ENCODE measurements at regions not wholly inside any gene's neighbourhood (a gene's known extent, or its start where the extent isn't known, plus 50 kb on each side); places are given as distances from the start of the nearest gene placed in this dataset.

GRCh38 chr7:20964281-20964918, 177.7 kb upstream of the SP8 start:
- intact Hi-C loops (cut with DNase I), result no loop called here
- Histone ChIP-seq H3K4me3 (no peak overlapping the region), H3K4me1 (no peaks in the 10 kb centered on the region), H3K9me3 (no peaks in the 10 kb centered on the region), H3K36me3 (no peaks in the 10 kb centered on the region), H3K27me3 (no peaks in the 10 kb centered on the region), H3K27ac (no peak overlapping the region)
- DNase-seq (ENCODE audit: extremely low spot score in 2 of 2), result no peak
- no peak for TF ChIP-seq POLR2A (IDR thresholded peaks at IDR 0.05)
- TF ChIP-seq, protein P1, sequence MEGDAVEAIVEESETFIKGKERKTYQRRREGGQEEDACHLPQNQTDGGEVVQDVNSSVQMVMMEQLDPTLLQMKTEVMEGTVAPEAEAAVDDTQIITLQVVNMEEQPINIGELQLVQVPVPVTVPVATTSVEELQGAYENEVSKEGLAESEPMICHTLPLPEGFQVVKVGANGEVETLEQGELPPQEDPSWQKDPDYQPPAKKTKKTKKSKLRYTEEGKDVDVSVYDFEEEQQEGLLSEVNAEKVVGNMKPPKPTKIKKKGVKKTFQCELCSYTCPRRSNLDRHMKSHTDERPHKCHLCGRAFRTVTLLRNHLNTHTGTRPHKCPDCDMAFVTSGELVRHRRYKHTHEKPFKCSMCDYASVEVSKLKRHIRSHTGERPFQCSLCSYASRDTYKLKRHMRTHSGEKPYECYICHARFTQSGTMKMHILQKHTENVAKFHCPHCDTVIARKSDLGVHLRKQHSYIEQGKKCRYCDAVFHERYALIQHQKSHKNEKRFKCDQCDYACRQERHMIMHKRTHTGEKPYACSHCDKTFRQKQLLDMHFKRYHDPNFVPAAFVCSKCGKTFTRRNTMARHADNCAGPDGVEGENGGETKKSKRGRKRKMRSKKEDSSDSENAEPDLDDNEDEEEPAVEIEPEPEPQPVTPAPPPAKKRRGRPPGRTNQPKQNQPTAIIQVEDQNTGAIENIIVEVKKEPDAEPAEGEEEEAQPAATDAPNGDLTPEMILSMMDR (IDR thresholded peaks at IDR 0.05), result no peak

GRCh38 chr7:20971219-20971618, 184.5 kb upstream of the SP8 start:
- H3K4me1 ChIP-seq, result no peaks in the 10 kb centered on the region
- no peaks in the 10 kb centered on the region for H3K36me3 ChIP-seq
- H3K4me3 ChIP-seq, result no peak overlapping the region
- DNase-seq (ENCODE audit: extremely low spot score in 2 of 2), result no peak
- H3K27ac ChIP-seq, result no peak overlapping the region
- no peaks in the 10 kb centered on the region for H3K9me3 ChIP-seq
- intact Hi-C loops (cut with DNase I), result no loop called here
- TF ChIP-seq, protein P1 (IDR thresholded peaks at IDR 0.05), result no peak
- TF ChIP-seq POLR2AphosphoS5 (IDR thresholded peaks at IDR 0.05; ENCODE audit: insufficient read depth in 1 of 2, low read depth in 1 of 2) (no peak), POLR2A (IDR thresholded peaks at IDR 0.05) (no peak)
- H3K27me3 ChIP-seq, result no peaks in the 10 kb centered on the region

DNA sequence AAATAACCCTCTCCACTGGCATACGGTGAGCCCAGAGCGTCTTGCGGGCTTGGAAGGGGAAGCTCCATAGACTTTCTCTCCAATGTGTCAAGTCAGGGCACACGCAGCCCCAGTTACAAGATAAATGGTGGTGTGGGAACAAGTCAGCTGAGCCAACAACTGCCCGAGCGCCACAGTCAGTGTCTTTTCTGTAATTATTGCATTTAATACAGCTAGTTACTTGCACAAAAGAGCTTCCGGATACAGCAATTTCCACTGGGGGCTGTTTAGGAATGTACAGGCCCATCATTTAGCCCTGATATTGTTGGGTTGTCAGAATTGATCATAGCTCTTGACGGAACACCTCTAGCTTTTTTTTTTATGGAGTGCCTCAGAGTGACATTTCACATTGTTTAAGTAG, 193.5 kb upstream of the SP8 start:
- DNase-seq (ENCODE audit: extremely low spot score in 2 of 2), result no peak
- Histone ChIP-seq H3K4me1 (no peaks in the 10 kb centered on the region), H3K36me3 (no peaks in the 10 kb centered on the region), H3K27ac (no peak overlapping the region), H3K4me3 (no peak overlapping the region), H3K9me3 (no peaks in the 10 kb centered on the region), H3K27me3 (no peaks in the 10 kb centered on the region)
- intact Hi-C loops (cut with DNase I), result no loop called here
- TF ChIP-seq POLR2AphosphoS5 (IDR thresholded peaks at IDR 0.05; ENCODE audit: insufficient read depth in 1 of 2, low read depth in 1 of 2) (no peak), POLR2A (IDR thresholded peaks at IDR 0.05) (no peak)
- TF ChIP-seq, protein P1 (IDR thresholded peaks at IDR 0.05), result no peak

- Histone ChIP-seq H3K27ac (no peak overlapping the region), H3K27me3 (no peaks in the 10 kb centered on the region), H3K36me3 (no peaks in the 10 kb centered on the region), H3K4me1 (no peaks in the 10 kb centered on the region), H3K9me3 (no peaks in the 10 kb centered on the region), H3K4me3 (no peak overlapping the region)
- DNase-seq (ENCODE audit: extremely low spot score in 2 of 2), result no peak
- TF ChIP-seq POLR2A (IDR thresholded peaks at IDR 0.05), result no peak
- TF ChIP-seq, protein P1 (IDR thresholded peaks at IDR 0.05), result no peak
- no peak for TF ChIP-seq POLR2AphosphoS5 (IDR thresholded peaks at IDR 0.05; ENCODE audit: insufficient read depth in 1 of 2, low read depth in 1 of 2)
- intact Hi-C loops (cut with DNase I), result no loop called here
Observed at GRCh38 chr7:20980668-20981264, 194.1 kb upstream of the SP8 start.

DNA sequence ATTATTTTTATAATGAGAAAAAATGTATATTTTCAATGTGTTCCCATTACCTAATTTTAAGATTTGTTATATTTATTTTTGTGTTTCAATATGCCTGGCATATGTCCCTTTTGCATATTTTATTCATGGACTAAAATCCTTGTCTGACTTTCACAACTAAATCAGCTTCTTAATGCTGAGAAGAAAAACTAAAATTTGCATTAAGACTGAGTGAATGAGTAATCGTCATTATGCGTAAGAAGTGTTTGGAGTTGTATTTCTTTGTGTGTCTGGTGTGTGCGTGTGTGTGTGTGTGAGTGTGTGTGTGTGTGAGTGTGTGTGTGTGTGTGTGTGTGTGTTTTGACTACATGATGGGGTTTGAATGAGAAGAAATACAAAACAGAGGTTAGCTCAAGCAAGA, 201.7 kb upstream of the SP8 start:
- intact Hi-C loops (cut with DNase I), result no loop called here
- TF ChIP-seq, protein P1 (IDR thresholded peaks at IDR 0.05), result no peak
- no peak for TF ChIP-seq POLR2A (IDR thresholded peaks at IDR 0.05)
- no peaks in the 10 kb centered on the region for H3K36me3 ChIP-seq
- H3K27me3 ChIP-seq, result no peaks in the 10 kb centered on the region
- no peak overlapping the region for H3K27ac ChIP-seq
- no peaks in the 10 kb centered on the region for H3K9me3 ChIP-seq
- no peaks in the 10 kb centered on the region for H3K4me1 ChIP-seq
- no peak for DNase-seq (ENCODE audit: extremely low spot score in 2 of 2)
- H3K4me3 ChIP-seq, result no peak overlapping the region
